HEK293T (cell line): ENCODE measurements at regions not wholly inside any gene's neighbourhood (a gene's known extent, or its start where the extent isn't known, plus 50 kb on each side); places are given as distances from the start of the nearest gene placed in this dataset.

ENCODE experiments used
- CTCF ChIA-PET: fragments of 350-600 bp; formaldehyde crosslinking; extraction: SDS; loops from one replicate; lab custom pipeline; 2021; ENCODE audit warnings: antibody characterized with exemption, inconsistent platforms; lab: Yijun Ruan, JAX
- POLR2A ChIA-PET: fragments of 350-600 bp; formaldehyde crosslinking; extraction: SDS; loops from one replicate; lab custom pipeline; 2020; ENCODE audit warnings: antibody characterized with exemption, inconsistent platforms; lab: Yijun Ruan, JAX
- DNase-seq: peaks from one replicate; pipeline ENCODE4 v3.0.0; 2012; ENCODE audit warnings: mixed read lengths; ENCODE audit errors: extremely low spot score
- ARNT ChIP-seq: fragments of 450-650 bp; IDR thresholded peaks from 2 replicates; pipeline ENCODE4 v1.6.1; 2017; ENCODE audit warnings: mild to moderate bottlenecking
- BHLHE40 ChIP-seq: fragments of 450-650 bp; IDR thresholded peaks from 2 replicates; pipeline ENCODE4 v1.6.1; 2016; ENCODE audit warnings: mild to moderate bottlenecking, moderate library complexity, borderline replicate concordance
- CTBP1 ChIP-seq: fragments of 450-650 bp; IDR thresholded peaks from 2 replicates; pipeline ENCODE4 v1.6.1; 2016; ENCODE audit warnings: borderline replicate concordance
- ELF4 ChIP-seq: fragments of 450-650 bp; IDR thresholded peaks from 2 replicates; pipeline ENCODE4 v1.6.1; 2017; ENCODE audit warnings: antibody characterized with exemption
- FOXA1 ChIP-seq: fragments of 450-650 bp; IDR thresholded peaks from 2 replicates; pipeline ENCODE4 v1.6.1; 2016; ENCODE audit warnings: mild to moderate bottlenecking
- FOXK2 ChIP-seq: fragments of 450-650 bp; IDR thresholded peaks from 2 replicates; pipeline ENCODE4 v1.6.1; 2016; ENCODE audit warnings: mild to moderate bottlenecking
- FOXM1 ChIP-seq: fragments of 450-650 bp; IDR thresholded peaks from 2 replicates; pipeline ENCODE4 v1.6.1; 2017; ENCODE audit warnings: mild to moderate bottlenecking, borderline replicate concordance
- HDGF ChIP-seq: fragments of 450-650 bp; IDR thresholded peaks from 2 replicates; pipeline ENCODE4 v1.6.1; 2017; ENCODE audit warnings: antibody characterized with exemption, borderline replicate concordance
- L3MBTL2 ChIP-seq: fragments of 450-650 bp; conservative IDR thresholded peaks from 2 replicates; pipeline ENCODE4 v1.6.1; 2016; ENCODE audit warnings: mild to moderate bottlenecking
- LEF1 ChIP-seq: fragments of 450-650 bp; IDR thresholded peaks from 2 replicates; pipeline ENCODE4 v1.6.1; 2017; ENCODE audit warnings: mild to moderate bottlenecking, borderline replicate concordance
- NFRKB ChIP-seq: fragments of 450-650 bp; IDR thresholded peaks from 2 replicates; pipeline ENCODE4 v1.6.1; 2016; ENCODE audit warnings: mild to moderate bottlenecking, moderate library complexity
- PKNOX1 ChIP-seq: fragments of 450-650 bp; IDR thresholded peaks from 2 replicates; pipeline ENCODE4 v1.6.1; 2016
- SP1 ChIP-seq: fragments of 450-650 bp; IDR thresholded peaks from 2 replicates; pipeline ENCODE4 v1.6.1; 2017
- SUZ12 ChIP-seq: fragments of 450-650 bp; IDR thresholded peaks from 2 replicates; pipeline ENCODE4 v1.6.1; 2016; ENCODE audit warnings: mild to moderate bottlenecking
- TARDBP ChIP-seq: fragments of 450-650 bp; IDR thresholded peaks from 2 replicates; pipeline ENCODE4 v1.6.1; 2016
- ZNF384 ChIP-seq: fragments of 450-650 bp; IDR thresholded peaks from 2 replicates; pipeline ENCODE4 v1.6.1; 2016

GRCh38 chr6:140319209-140319608 is 944.8 kb upstream of the CITED2 start:
- ChIA-PET CTCF (no interaction called here), POLR2A (no interaction called here)
- DNase-seq, result no peak
- no peak for TF ChIP-seq CTBP1
- no peak for TF ChIP-seq FOXM1
- peak; percentile 53 for TF ChIP-seq PKNOX1

- ChIA-PET CTCF (no interaction called here), POLR2A (no interaction called here)
- no peak for DNase-seq
- TF ChIP-seq L3MBTL2 (no peak), HDGF (no peak), FOXM1 (no peak), NFRKB (no peak), BHLHE40 (no peak)
Observed at GRCh38 chr6:140318408-140318807, 944.0 kb upstream of the CITED2 start.

- no peak for TF ChIP-seq CTBP1
- no peak for TF ChIP-seq TARDBP
- no peak for TF ChIP-seq PKNOX1
- no peak for TF ChIP-seq LEF1
- no peak for TF ChIP-seq ZNF384
- no peak for TF ChIP-seq SP1
- TF ChIP-seq FOXK2, result no peak
- no peak for TF ChIP-seq NFRKB
- no peak for TF ChIP-seq ARNT
- no peak for TF ChIP-seq HDGF
- TF ChIP-seq BHLHE40, result no peak
- no peak for TF ChIP-seq SUZ12
- no peak for TF ChIP-seq ELF4
- TF ChIP-seq FOXA1, result no peak
- TF ChIP-seq L3MBTL2, result no peak
- TF ChIP-seq FOXM1, result no peak
- POLR2A ChIA-PET, result no interaction called here
- CTCF ChIA-PET, result no interaction called here
- no peak for DNase-seq
Observed at GRCh38 chr6:140317950-140318349, 943.5 kb upstream of the CITED2 start.

GRCh38 chr6:140316966-140317365 is 942.5 kb upstream of the CITED2 start:
- TF ChIP-seq FOXA1 (no peak), BHLHE40 (no peak), NFRKB (no peak), CTBP1 (no peak), HDGF (no peak), FOXK2 (no peak), L3MBTL2 (no peak), PKNOX1 (no peak), FOXM1 (no peak), LEF1 (no peak), ARNT (no peak), ZNF384 (no peak), SP1 (no peak), TARDBP (no peak), ELF4 (no peak), SUZ12 (no peak)
- ChIA-PET CTCF (interaction anchor here (0.6 kb wide), 1 partner anchor 23 kb away, joined by 3 read pairs; no protein-coding TSS in a partner anchor), POLR2A (no interaction called here)
- no peak for DNase-seq

GRCh38 chr6:140314682-140315081 is 940.2 kb upstream of the CITED2 start:
- TF ChIP-seq TARDBP, result no peak
- DNase-seq, result no peak
- POLR2A ChIA-PET, result no interaction called here

GRCh38 chr6:140311146-140311545 is 936.7 kb upstream of the CITED2 start:
- ChIA-PET POLR2A (no interaction called here), CTCF (no interaction called here)
- TF ChIP-seq NFRKB, result no peak
- no peak for TF ChIP-seq L3MBTL2
- TF ChIP-seq SUZ12, result no peak
- no peak for TF ChIP-seq FOXK2
- no peak for TF ChIP-seq CTBP1
- TF ChIP-seq ELF4, result no peak
- TF ChIP-seq ZNF384, result no peak
- TF ChIP-seq FOXA1, result no peak
- no peak for TF ChIP-seq SP1
- no peak for TF ChIP-seq PKNOX1
- no peak for TF ChIP-seq ARNT
- no peak for TF ChIP-seq LEF1
- DNase-seq, result no peak

More at GRCh38 chr6:140314682-140315081, 940.2 kb upstream of the CITED2 start:
- CTCF ChIA-PET, result interaction anchor here (0.6 kb wide), 1 partner anchor 19 kb away, joined by 6 read pairs; no protein-coding TSS in a partner anchor
